SKM-1 treated with dmso at 0.1 percent for 144 hours (cell line): ENCODE measurements at regions not wholly inside any gene's neighbourhood (a gene's known extent, or its start where the extent isn't known, plus 50 kb on each side); places are given as distances from the start of the nearest gene placed in this dataset.

Experiments
- DNase-seq: peaks from one replicate; lab custom pipeline; 2025; ENCODE audit not compliant: unreplicated experiment; lab: John Stamatoyannopoulos, UW

GRCh38 chr9:13568841-13569601 lies 289.5 kb upstream of the MPDZ start:
- no peak for DNase-seq

DNA sequence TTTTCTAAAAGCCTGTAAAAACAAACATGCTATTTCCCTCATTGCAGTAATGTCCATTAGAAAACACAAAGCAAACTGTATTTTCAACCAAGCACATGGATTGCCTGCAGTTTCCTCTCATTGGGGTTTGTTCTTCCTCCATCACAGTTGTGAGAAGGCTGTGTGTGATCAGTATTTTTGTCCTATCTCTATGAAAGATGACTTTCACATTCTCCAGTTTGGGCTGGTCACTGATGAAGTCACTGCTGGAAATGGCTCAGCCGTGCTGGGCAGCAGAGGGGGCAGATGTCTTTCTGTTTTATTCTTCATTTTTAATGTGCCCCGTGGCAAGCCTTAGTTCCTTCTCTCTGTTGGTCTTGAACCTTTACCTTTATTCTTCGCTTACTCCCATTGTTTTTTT lies 288.9 kb upstream of the MPDZ start:
- DNase-seq: no peak

- DNase-seq: no peak
These were observed 288.3 kb upstream of the MPDZ start for GRCh38 chr9:13567833-13568232.

GRCh38 chr9:13557746-13558145 lies 278.3 kb upstream of the MPDZ start:
- no peak for DNase-seq

- no peak for DNase-seq
These were observed 277.2 kb upstream of the MPDZ start for GRCh38 chr9:13556656-13557055.

DNA sequence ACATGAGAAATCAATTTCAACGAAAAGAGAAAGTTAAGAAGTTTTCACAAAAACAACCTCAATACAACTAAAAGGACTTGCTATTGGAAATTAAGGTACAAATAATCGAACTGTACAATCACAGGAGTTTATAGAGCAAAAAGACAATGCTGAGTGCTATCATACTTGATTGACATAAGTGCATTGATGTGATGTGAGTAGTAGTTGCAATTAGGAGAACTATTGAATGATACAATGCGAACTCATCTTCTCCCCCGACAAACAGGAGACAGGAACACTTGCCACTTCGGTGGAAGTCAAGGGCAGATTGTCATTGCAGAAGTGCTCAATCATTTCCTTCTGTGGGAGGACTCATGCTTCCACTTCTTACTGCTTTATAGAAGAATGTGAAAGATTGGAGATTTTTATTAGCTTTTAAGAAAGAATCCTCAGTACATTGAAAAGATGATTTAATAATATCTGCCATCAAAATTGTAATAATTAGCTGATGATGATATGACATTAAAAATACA lies 276.6 kb upstream of the MPDZ start:
- no peak for DNase-seq

GRCh38 chr9:13555516-13555915 lies 276.0 kb upstream of the MPDZ start:
- DNase-seq: no peak

- no peak for DNase-seq
These were observed 275.1 kb upstream of the MPDZ start for GRCh38 chr9:13554626-13555025.

DNA sequence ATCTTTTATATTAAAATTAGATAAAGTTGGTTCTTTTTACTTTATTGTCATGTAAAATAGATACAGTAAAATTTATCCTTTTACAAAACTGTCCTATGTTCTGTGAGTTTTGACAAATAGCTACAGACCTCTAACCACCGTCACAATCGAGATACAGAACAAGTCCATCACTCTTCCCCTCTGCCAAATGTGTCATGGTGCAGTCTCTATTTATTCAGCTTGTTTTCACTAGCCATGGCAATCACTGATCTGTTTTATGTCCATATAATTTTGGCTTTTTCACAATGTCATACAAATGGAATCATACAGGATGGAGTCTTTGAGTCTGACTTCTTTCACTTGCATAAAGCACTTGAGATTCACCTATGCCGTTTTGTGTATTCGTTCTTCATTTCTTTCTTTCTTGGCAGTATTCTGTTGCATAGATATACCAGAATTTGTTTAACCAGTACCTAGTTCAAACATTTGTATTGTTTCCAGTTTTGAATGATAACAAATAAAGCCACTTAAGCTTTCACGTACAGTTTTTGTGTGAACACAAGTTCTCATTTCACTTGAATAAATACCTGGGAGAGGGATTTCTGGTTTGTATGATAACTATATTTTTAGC lies 273.2 kb upstream of the MPDZ start:
- no peak for DNase-seq

DNA sequence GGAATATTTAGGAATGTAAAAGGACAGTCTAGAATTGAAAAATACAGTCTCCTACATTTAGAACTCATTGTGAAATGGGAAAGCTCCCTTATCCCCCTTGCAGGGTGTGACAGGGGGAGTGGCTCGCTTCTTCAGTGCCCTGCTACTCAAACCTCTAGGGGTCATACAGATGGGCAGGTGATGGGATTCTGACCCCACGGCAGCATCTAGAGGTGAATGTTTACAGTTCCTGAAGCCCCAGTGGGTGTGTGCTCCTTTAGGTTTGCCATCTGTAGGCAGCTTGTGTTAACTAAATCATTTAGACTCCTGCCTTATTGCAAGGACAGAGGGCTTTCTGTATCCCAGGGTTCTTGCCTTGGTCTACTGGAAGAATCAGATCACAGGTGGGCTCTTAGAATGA lies 271.0 kb upstream of the MPDZ start:
- DNase-seq: no peak

DNA sequence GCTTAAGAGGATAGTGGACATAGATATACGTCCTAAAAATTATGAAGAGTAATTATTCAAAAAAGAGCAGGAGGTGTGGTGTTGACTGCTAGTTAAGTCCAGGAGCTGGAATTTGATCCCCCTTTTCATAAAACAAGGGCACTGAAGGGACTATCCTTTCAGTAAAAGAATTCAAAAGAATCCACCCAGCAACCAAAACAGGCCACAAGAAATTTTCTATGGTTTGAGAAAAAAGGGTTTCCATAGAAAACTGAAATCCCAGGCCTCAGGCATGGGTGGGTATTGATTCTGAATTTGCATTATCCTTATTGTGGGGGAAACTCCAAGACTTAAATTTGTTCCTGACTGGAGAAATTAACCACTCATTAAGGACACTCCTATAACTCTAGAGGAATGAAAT lies 269.0 kb upstream of the MPDZ start:
- no peak for DNase-seq

DNA sequence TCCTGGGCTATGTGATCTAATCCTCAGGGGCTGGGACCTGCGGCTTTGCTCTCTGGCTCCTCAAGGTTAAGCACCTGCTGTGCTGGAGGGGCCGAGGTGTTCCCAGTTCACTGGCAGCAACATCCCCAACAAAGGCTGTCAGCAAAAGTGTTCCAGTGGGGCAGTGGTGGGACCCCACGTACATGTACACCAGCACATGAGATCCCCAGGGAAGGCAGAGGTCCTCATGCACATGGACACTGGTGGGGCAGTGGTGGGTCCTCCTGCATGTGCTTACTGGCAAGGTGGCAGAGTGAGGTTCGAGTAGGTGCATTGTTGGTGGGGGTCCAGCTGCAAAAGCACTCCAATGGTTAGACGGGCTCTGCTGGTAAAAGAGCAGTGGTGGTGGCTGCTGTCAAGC lies 255.6 kb upstream of the MPDZ start:
- no peak for DNase-seq

DNA sequence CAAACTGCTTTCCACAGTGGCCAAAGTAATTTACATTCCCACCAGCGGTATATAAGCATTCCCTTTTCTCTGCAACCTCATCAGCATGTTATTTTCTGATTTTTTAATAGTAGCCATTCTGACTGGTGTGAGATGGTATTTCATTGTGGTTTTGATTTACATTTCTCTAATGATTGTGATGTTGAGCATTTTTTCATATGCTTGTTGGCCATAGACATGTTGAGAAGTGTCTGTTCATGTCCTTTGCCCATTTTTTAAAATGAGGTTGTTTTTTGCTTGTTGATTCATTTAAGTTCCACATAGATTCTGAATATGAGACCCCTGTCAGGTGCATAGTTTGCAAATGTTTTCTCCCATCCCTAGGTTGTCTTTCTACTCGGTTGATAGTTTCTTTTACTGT lies 254.5 kb upstream of the MPDZ start:
- DNase-seq: no peak

DNA sequence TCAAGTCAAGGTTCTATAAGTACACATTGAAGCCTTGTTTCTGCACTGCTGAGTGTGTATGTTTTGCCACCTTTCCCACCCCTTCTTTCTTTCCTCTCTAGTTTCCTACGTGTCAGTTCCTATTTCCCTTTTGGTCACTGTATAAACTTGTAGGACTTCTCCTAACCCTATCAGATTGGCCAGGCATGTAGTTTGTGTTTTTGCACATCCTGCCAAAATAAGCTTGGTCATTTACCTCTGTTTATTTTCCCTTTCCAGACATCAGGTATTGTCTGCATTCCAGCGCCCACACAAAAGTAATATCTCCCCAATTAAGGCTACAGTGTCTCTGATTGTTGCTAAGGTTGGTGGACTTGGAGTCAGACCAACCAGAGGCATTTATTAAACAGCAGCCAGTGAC lies 252.9 kb upstream of the MPDZ start:
- DNase-seq: no peak

- DNase-seq: no peak
These were observed 250.0 kb upstream of the MPDZ start for GRCh38 chr9:13529321-13530104.

GRCh38 chr9:13524245-13524644 lies 244.8 kb upstream of the MPDZ start:
- no peak for DNase-seq

DNA sequence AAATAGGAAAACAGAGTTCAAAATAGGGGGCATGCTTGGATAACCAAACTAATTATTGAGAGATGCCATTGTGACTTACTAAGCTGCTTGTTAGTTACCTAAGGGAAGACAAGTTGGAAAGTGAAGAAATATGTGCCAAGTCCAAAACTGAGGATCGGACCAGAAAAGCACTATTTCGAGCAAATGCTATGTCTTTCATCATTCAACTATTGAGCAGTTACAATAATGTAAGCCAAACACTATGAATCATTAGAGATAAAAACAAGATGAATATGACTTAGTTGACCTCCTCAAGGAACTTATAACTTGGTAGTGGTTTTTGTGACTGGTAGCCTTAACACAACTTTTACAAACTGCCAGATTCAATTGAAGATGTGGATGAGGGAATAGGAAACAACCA lies 240.6 kb upstream of the MPDZ start:
- no peak for DNase-seq

DNA sequence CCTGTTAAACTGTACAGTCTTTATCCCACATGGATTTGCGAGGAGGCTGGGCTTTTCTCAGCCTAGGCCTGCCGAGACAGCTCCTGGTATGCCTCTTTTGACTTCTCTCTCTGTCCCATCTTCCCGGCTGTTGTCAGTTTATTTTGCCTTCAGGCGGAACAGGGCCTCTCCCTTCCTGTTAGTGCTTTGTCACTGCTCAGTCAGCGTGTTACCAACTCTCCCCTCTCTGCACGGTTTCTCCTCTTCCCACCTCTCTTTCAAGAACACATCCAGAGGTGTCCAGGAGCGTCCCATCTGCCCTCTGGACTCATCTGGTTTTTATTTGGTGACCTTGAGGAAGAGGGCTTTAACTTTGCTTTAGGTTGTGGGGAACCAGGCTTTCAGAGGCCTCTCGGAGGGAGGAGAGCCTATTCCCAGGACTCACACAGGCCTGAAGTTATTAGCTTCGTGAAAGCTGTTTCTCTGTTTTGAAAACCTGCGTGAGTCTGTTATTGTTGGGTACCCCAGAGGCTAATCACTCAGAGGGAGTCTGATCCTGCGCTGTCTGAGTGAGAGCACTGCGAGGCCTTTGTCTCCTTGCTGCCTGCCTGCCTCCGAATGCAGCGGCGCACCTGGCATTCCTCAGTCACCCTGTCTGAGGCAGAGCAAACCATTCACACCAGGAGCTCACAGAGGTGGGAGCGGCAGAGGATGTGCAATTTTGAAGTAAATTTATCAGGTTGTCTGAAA lies 234.4 kb upstream of the MPDZ start:
- DNase-seq: no peak

GRCh38 chr9:13513286-13513685 lies 233.8 kb upstream of the MPDZ start:
- no peak for DNase-seq

DNA sequence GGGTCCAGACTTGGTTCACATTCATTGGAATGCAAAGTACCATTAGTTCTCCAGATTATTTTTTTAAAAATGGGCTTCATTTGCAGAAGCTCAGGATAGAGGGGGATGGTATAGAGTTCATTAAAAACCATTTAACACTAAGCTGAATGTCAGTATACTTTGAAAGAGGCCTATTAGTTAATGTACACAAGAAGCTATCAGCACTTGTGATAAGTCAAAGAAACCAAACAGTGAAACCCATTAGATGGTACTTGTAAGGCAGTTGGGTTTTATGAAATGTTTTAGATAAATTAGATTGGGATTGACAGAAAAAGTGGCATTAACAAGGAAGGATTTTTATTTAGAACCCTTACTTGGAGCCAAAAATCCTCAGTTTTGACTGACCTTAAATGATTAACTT lies 229.2 kb upstream of the MPDZ start:
- DNase-seq: no peak

GRCh38 chr9:13508086-13508485 lies 228.6 kb upstream of the MPDZ start:
- DNase-seq: no peak
